HepG2 (cell line): ENCODE measurements at regions not wholly inside any gene's neighbourhood (a gene's known extent, or its start where the extent isn't known, plus 50 kb on each side); places are given as distances from the start of the nearest gene placed in this dataset.

Source experiments
- ATAC-seq: fragments of 200-7000 bp; cut with Tn5 transposase; 3 replicates; pipeline ENCODE4 v1.9.1; 2020; ENCODE audit warnings: mild to moderate bottlenecking, moderate library complexity
- BruUV-seq: library from RNA; stranded (reverse); fragments of 400-500 nt; replicated peaks from 2 replicates; lab custom pipeline; 2021; lab: Mats Ljungman, UMichigan
- CTCF ChIA-PET: fragments of 300-600 bp; formaldehyde crosslinking; extraction: SDS; loops from one replicate; lab custom pipeline; 2021; ENCODE audit warnings: low total read pairs, inconsistent platforms, low intra/inter-chr PET ratio; lab: Yijun Ruan, JAX
- POLR2A ChIA-PET: fragments of 350-600 bp; sonication (Branson Sonifier 250); formaldehyde crosslinking; loops from one replicate; lab custom pipeline; 2020; ENCODE audit warnings: antibody characterized with exemption, inconsistent platforms; lab: Yijun Ruan, JAX
- DNase-seq: peaks from one replicate; pipeline ENCODE4 v3.0.0-alpha.2; 2015; ENCODE audit warnings: low spot score
- FAIRE-seq: peaks from 3 replicates; lab custom pipeline; 2011; peaks lifted over from hg19 to GRCh38; lab: Jason Lieb, UNC
- H2AFZ ChIP-seq: one replicate; pipeline ENCODE4 v1.6.1; 2011; ENCODE audit warnings: low read length, inconsistent platforms
- H3K27ac ChIP-seq: fragments of 300-600 bp; 3 replicates; pipeline ENCODE4 v1.8.0; 2011; ENCODE audit warnings: mixed run types, mild to moderate bottlenecking, mixed read lengths, low read length, inconsistent platforms; ENCODE audit not compliant: insufficient read depth; ENCODE audit errors: extremely low read length
- H3K27me3 ChIP-seq, 2 experiments: fragments of 200-600 bp in 1 of 2; 2 replicates in 1 of 2; 3 replicates in 1 of 2; pipeline versions ENCODE4 v1.6.0 to v1.8.0; 2011; ENCODE audit warnings: low read length in 2 of 2, mild to moderate bottlenecking in 2 of 2, moderate library complexity in 2 of 2, inconsistent platforms in 1 of 2; ENCODE audit not compliant: insufficient read depth in 2 of 2, control insufficient read depth in 1 of 2
- H3K36me3 ChIP-seq, 2 experiments: fragments of 200-600 bp in 1 of 2; replicated peaks in 1 of 2; 2 replicates in 1 of 2; 3 replicates in 1 of 2; pipeline versions ENCODE4 v1.5.1 to v1.8.0; 2011; ENCODE audit warnings: low read length in 2 of 2, inconsistent platforms in 1 of 2; ENCODE audit not compliant: insufficient read depth in 2 of 2, control insufficient read depth in 1 of 2
- H3K4me1 ChIP-seq: 2 replicates; pipeline ENCODE4 v1.5.1; 2012; ENCODE audit warnings: low read length, inconsistent platforms; ENCODE audit not compliant: insufficient read depth
- H3K4me2 ChIP-seq: 2 replicates; pipeline ENCODE4 v1.6.0; 2011; ENCODE audit warnings: low read depth, low read length, inconsistent platforms
- H3K4me3 ChIP-seq, 3 experiments: fragments of 200-600 bp in 1 of 3; sonication (generic), shearing (Covaris generic) in 1 of 3; replicated peaks in 1 of 3; 2 replicates each; pipeline ENCODE4 v1.5.1; 2011 to 2016; ENCODE audit warnings: low read length in 3 of 3, inconsistent platforms in 2 of 3, low read depth in 2 of 3, mild to moderate bottlenecking in 2 of 3, control low read depth in 1 of 3, mixed read lengths in 1 of 3; ENCODE audit not compliant: insufficient read depth in 1 of 3
- H3K79me2 ChIP-seq: one replicate; pipeline ENCODE4 v1.6.1; 2011; ENCODE audit warnings: low read length, inconsistent platforms; ENCODE audit not compliant: insufficient read depth
- H3K9ac ChIP-seq: 2 replicates; pipeline ENCODE4 v1.6.0; 2011; ENCODE audit warnings: mild to moderate bottlenecking, low read depth, low read length, inconsistent platforms; ENCODE audit not compliant: insufficient read depth
- H3K9me3 ChIP-seq: 2 replicates; pipeline ENCODE4 v1.5.1; 2012; ENCODE audit warnings: mild to moderate bottlenecking, low read length
- H4K20me1 ChIP-seq: 2 replicates; pipeline ENCODE4 v1.6.0; 2011; ENCODE audit warnings: inconsistent platforms, mild to moderate bottlenecking, low read length, moderate library complexity; ENCODE audit not compliant: insufficient read depth
- ARHGAP35 ChIP-seq: sonication (generic); formaldehyde crosslinking; IDR thresholded peaks from 2 replicates; pipeline ENCODE4 v1.9.0; 2022; ENCODE audit warnings: mild to moderate bottlenecking, inconsistent platforms, moderate library complexity, missing genetic modification reagents, borderline replicate concordance
- CAMTA2 ChIP-seq: sonication (generic); formaldehyde crosslinking; IDR thresholded peaks from 2 replicates; pipeline ENCODE4 v1.4.0; 2020; ENCODE audit warnings: mild to moderate bottlenecking, missing genetic modification reagents, borderline replicate concordance
- ELF1 ChIP-seq: sonication (generic); formaldehyde crosslinking; IDR thresholded peaks from 2 replicates; pipeline ENCODE4 v1.4.0; 2020; ENCODE audit warnings: missing genetic modification reagents
- GMEB1 ChIP-seq: sonication (generic); formaldehyde crosslinking; IDR thresholded peaks from 2 replicates; pipeline ENCODE4 v1.5.1; 2020; ENCODE audit warnings: missing genetic modification reagents, mild to moderate bottlenecking, borderline replicate concordance
- GPN1 ChIP-seq: sonication (generic); formaldehyde crosslinking; IDR thresholded peaks from 2 replicates; pipeline ENCODE4 v1.5.1; 2020; ENCODE audit warnings: missing genetic modification reagents, borderline replicate concordance
- IRF9 ChIP-seq: sonication (generic); formaldehyde crosslinking; IDR thresholded peaks from 2 replicates; pipeline ENCODE4 v1.8.0; 2022; ENCODE audit warnings: missing genetic modification reagents, mild to moderate bottlenecking, borderline replicate concordance
- NFATC3 ChIP-seq: sonication (generic); formaldehyde crosslinking; IDR thresholded peaks from 2 replicates; pipeline ENCODE4 v1.5.1; 2020; ENCODE audit warnings: mild to moderate bottlenecking, missing genetic modification reagents
- PHF5A ChIP-seq: IDR thresholded peaks from one replicate; pipeline ENCODE4 v1.6.1; 2018; ENCODE audit warnings: low read depth, missing genetic modification reagents; ENCODE audit not compliant: unreplicated experiment
- POLR2AphosphoS5 ChIP-seq: IDR thresholded peaks from 2 replicates; pipeline ENCODE4 v1.6.1; 2012; ENCODE audit warnings: low read depth, low read length
- SMARCE1 ChIP-seq: fragments of 450-650 bp; IDR thresholded peaks from 2 replicates; pipeline ENCODE4 v1.6.1; 2017; ENCODE audit warnings: borderline replicate concordance
- SOX5 ChIP-seq: IDR thresholded peaks from 2 replicates; pipeline ENCODE4 v1.6.1; 2016; ENCODE audit warnings: borderline replicate concordance
- STAG1 ChIP-seq: sonication (generic); formaldehyde crosslinking; IDR thresholded peaks from 2 replicates; pipeline ENCODE4 v1.4.0; 2020; ENCODE audit warnings: missing genetic modification reagents
- THAP7 ChIP-seq: sonication (generic); formaldehyde crosslinking; IDR thresholded peaks from 2 replicates; pipeline ENCODE4 v1.8.1; 2023; ENCODE audit warnings: mild to moderate bottlenecking, missing genetic modification reagents
- TSC22D2 ChIP-seq: sonication (generic); formaldehyde crosslinking; IDR thresholded peaks from 2 replicates; pipeline ENCODE4 v1.5.1; 2020; ENCODE audit warnings: missing genetic modification reagents, mild to moderate bottlenecking, borderline replicate concordance
- ZBTB34 ChIP-seq: sonication (generic); formaldehyde crosslinking; IDR thresholded peaks from 2 replicates; pipeline ENCODE4 v1.8.0; 2022; ENCODE audit warnings: mild to moderate bottlenecking, missing genetic modification reagents
- ZFAT ChIP-seq: sonication (generic); formaldehyde crosslinking; conservative IDR thresholded peaks from 2 replicates; pipeline ENCODE4 v1.8.1; 2023; ENCODE audit warnings: missing genetic modification reagents, inconsistent platforms
- ZNF260 ChIP-seq: sonication (generic); formaldehyde crosslinking; IDR thresholded peaks from 2 replicates; pipeline ENCODE4 v1.4.0; 2020; ENCODE audit warnings: missing genetic modification reagents, low read depth, mild to moderate bottlenecking, borderline replicate concordance
- ZNF329 ChIP-seq: sonication (generic); formaldehyde crosslinking; IDR thresholded peaks from 2 replicates; pipeline ENCODE4 v1.9.0; 2021; ENCODE audit warnings: low read depth, mild to moderate bottlenecking, missing genetic modification reagents
- ZNF337 ChIP-seq: sonication (generic); formaldehyde crosslinking; IDR thresholded peaks from 2 replicates; pipeline ENCODE4 v1.5.1; 2020; ENCODE audit warnings: missing genetic modification reagents, low read depth, mild to moderate bottlenecking, borderline replicate concordance
- ZNF788 ChIP-seq: sonication (generic); formaldehyde crosslinking; IDR thresholded peaks from 2 replicates; pipeline ENCODE4 v1.5.0; 2020; ENCODE audit warnings: mild to moderate bottlenecking, missing genetic modification reagents, borderline replicate concordance
- ZNF83 ChIP-seq: sonication (generic); formaldehyde crosslinking; IDR thresholded peaks from 2 replicates; pipeline ENCODE4 v1.4.0; 2020; ENCODE audit warnings: missing genetic modification reagents, mild to moderate bottlenecking, borderline replicate concordance
- in situ Hi-C: cut with HindIII; loops from 2 replicates; pipeline ENCODE4 v1.10.0; 2017; ENCODE audit warnings: low pct_unique_long_range_greater_than_20kb; ENCODE audit not compliant: extremely low pct_ligation_motif_present
- intact Hi-C: fragments of 100-400 bp; cut with micrococcal nuclease; formaldehyde crosslinking; loops from one replicate; pipeline ENCODE4 v1.10.0; 2022; ENCODE audit not compliant: unreplicated experiment

- no peak for TF ChIP-seq IRF9 (CRISPR knock-in tag)
- TF ChIP-seq THAP7 (CRISPR knock-in tag), result no peak
These were observed 102.8 kb upstream of the JUN start (continued) for GRCh38 chr1:58886611-58887010.

- intact Hi-C loops (loop anchor here (10.0 kb wide), 1 partner anchor 408 kb away; the partner anchor contains the start of gene FGGY), in situ Hi-C loops (no loop called here)
- no peak for FAIRE-seq
- CTCF ChIA-PET, result no interaction called here
- DNase-seq, result no peak
- Histone ChIP-seq H3K27ac (no peak overlapping the region), H3K4me2 (no peak overlapping the region), H4K20me1 (no peaks in the 10 kb centered on the region), H3K9ac (no peak overlapping the region), H3K4me1 (peaks cover 73% of the 10 kb centered on the region), H3K36me3 (no peaks in the 10 kb centered on the region), H3K27me3 (no peaks in the 10 kb centered on the region), H3K4me3 (no peak overlapping the region), H2AFZ (no peak overlapping the region), H3K9me3 (no peaks in the 10 kb centered on the region), H3K79me2 (no peaks in the 10 kb centered on the region)
- BruUV-seq, result no TSS peak
- TF ChIP-seq STAG1 (no peak), ARHGAP35 (CRISPR knock-in tag) (no peak), NFATC3 (CRISPR knock-in tag) (no peak), SOX5 (CRISPR knock-in tag) (no peak), POLR2AphosphoS5 (no peak), ZNF260 (CRISPR knock-in tag) (no peak), ELF1 (no peak), GPN1 (CRISPR knock-in tag) (no peak), ZFAT (no peak), ZNF337 (no peak), ZNF788 (no peak), TSC22D2 (CRISPR knock-in tag) (no peak), GMEB1 (CRISPR knock-in tag) (no peak), ZNF329 (CRISPR knock-in tag) (no peak), PHF5A (CRISPR knock-in tag) (no peak), ZNF83 (no peak), ZBTB34 (CRISPR knock-in tag) (no peak), CAMTA2 (no peak), SMARCE1 (no peak)
- POLR2A ChIA-PET, result no interaction called here
- no peak for ATAC-seq
These were observed 103.2 kb upstream of the JUN start for GRCh38 chr1:58887059-58887458.
